H9 (cell line): ENCODE measurements at regions not wholly inside any gene's neighbourhood (a gene's known extent, or its start where the extent isn't known, plus 50 kb on each side); places are given as distances from the start of the nearest gene placed in this dataset.

Experiments used
- DNase-seq: peaks from one replicate; pipeline ENCODE4 v3.0.0-alpha.2; 2017
- H2AFZ ChIP-seq: one replicate; pipeline ENCODE4 v1.6.1; 2013; ENCODE audit warnings: mild to moderate bottlenecking, low read length, control low read depth, moderate library complexity
- H2AK5ac ChIP-seq: 2 replicates; pipeline ENCODE4 v1.6.1; 2013; ENCODE audit warnings: low read length, control low read depth, mixed read lengths; ENCODE audit not compliant: insufficient read length
- H2BK120ac ChIP-seq: one replicate; pipeline ENCODE4 v1.6.1; 2013; ENCODE audit warnings: low read depth, mild to moderate bottlenecking, low read length, control low read depth, inconsistent platforms; ENCODE audit not compliant: poor library complexity, severe bottlenecking
- H2BK12ac ChIP-seq: 2 replicates; pipeline ENCODE4 v1.6.1; 2013; ENCODE audit warnings: low read length, control low read depth, mixed read lengths, low read depth; ENCODE audit not compliant: insufficient read length
- H2BK15ac ChIP-seq: 2 replicates; pipeline ENCODE4 v1.6.1; 2013; ENCODE audit warnings: low read depth, low read length, control low read depth
- H2BK20ac ChIP-seq: one replicate; pipeline ENCODE4 v1.6.1; 2013; ENCODE audit warnings: low read depth, mild to moderate bottlenecking, low read length, control low read depth, inconsistent platforms; ENCODE audit not compliant: poor library complexity, severe bottlenecking
- H2BK5ac ChIP-seq: 2 replicates; pipeline ENCODE4 v1.6.1; 2013; ENCODE audit warnings: low read length, control low read depth, mixed read lengths; ENCODE audit not compliant: insufficient read length
- H3K14ac ChIP-seq: 2 replicates; pipeline ENCODE4 v1.6.1; 2013; ENCODE audit warnings: low read length, control low read depth; ENCODE audit not compliant: insufficient read depth
- H3K18ac ChIP-seq: 2 replicates; pipeline ENCODE4 v1.6.1; 2013; ENCODE audit warnings: low read depth, mild to moderate bottlenecking, mixed read lengths, low read length, control low read depth; ENCODE audit not compliant: insufficient read length
- H3K23ac ChIP-seq: 2 replicates; pipeline ENCODE4 v1.6.1; 2013; ENCODE audit warnings: low read length, control low read depth, mixed read lengths, low read depth; ENCODE audit not compliant: insufficient read length
- H3K23me2 ChIP-seq: 2 replicates; pipeline ENCODE4 v1.6.1; 2013; ENCODE audit warnings: low read depth, mild to moderate bottlenecking, mixed read lengths, low read length, control low read depth; ENCODE audit not compliant: insufficient read length, poor library complexity, severe bottlenecking
- H3K27ac ChIP-seq: 2 replicates; pipeline ENCODE4 v1.5.1; 2013; ENCODE audit warnings: low read length, control low read depth, mixed read lengths, low read depth; ENCODE audit not compliant: insufficient read length
- H3K27me3 ChIP-seq: 2 replicates; pipeline ENCODE4 v1.6.1; 2013; ENCODE audit warnings: low read length, control low read depth, inconsistent platforms; ENCODE audit not compliant: insufficient read depth
- H3K4ac ChIP-seq: 2 replicates; pipeline ENCODE4 v1.6.1; 2013; ENCODE audit warnings: low read depth, mild to moderate bottlenecking, control low read depth, inconsistent platforms, low read length, moderate library complexity
- H3K4me1 ChIP-seq: 2 replicates; pipeline ENCODE4 v1.6.1; 2013; ENCODE audit warnings: low read length, control low read depth, inconsistent platforms; ENCODE audit not compliant: insufficient read depth
- H3K4me2 ChIP-seq: 2 replicates; pipeline ENCODE4 v1.6.1; 2013; ENCODE audit warnings: low read length, control low read depth, mixed read lengths; ENCODE audit not compliant: insufficient read length, insufficient read depth
- H3K56ac ChIP-seq: 2 replicates; pipeline ENCODE4 v1.6.1; 2013; ENCODE audit warnings: low read depth, mild to moderate bottlenecking, mixed read lengths, low read length, control low read depth; ENCODE audit not compliant: insufficient read length
- H3K79me1 ChIP-seq: 2 replicates; pipeline ENCODE4 v1.6.1; 2013; ENCODE audit warnings: low read depth, mild to moderate bottlenecking, moderate library complexity, low read length, control low read depth, inconsistent platforms; ENCODE audit not compliant: insufficient read depth, poor library complexity, severe bottlenecking
- H3K79me2 ChIP-seq: 2 replicates; pipeline ENCODE4 v1.6.1; 2013; ENCODE audit warnings: low read length, control low read depth, inconsistent platforms; ENCODE audit not compliant: insufficient read depth
- H3K9ac ChIP-seq: 2 replicates; pipeline ENCODE4 v1.6.1; 2013; ENCODE audit warnings: low read length, control low read depth, mixed read lengths; ENCODE audit not compliant: insufficient read length; ENCODE audit errors: extremely low read depth
- H3K9me3 ChIP-seq: one replicate; pipeline ENCODE4 v1.6.1; 2013; ENCODE audit warnings: low read depth, low read length, inconsistent platforms; ENCODE audit not compliant: control insufficient read depth
- H3T11ph ChIP-seq: one replicate; pipeline ENCODE4 v1.6.1; 2013; ENCODE audit warnings: mild to moderate bottlenecking, low read length, control low read depth, inconsistent platforms
- H4K20me1 ChIP-seq: one replicate; pipeline ENCODE4 v1.6.1; 2013; ENCODE audit not compliant: control insufficient read depth, insufficient read length, insufficient read depth
- H4K5ac ChIP-seq: 2 replicates; pipeline ENCODE4 v1.6.1; 2013; ENCODE audit warnings: low read depth, mild to moderate bottlenecking, mixed read lengths, low read length, control low read depth; ENCODE audit not compliant: insufficient read length
- H4K8ac ChIP-seq: replicated peaks from 2 replicates; pipeline ENCODE4 v1.6.1; 2013; ENCODE audit warnings: low read length, control low read depth, mixed read lengths, low read depth; ENCODE audit not compliant: insufficient read length
- H4K91ac ChIP-seq: 2 replicates; pipeline ENCODE4 v1.6.1; 2013; ENCODE audit warnings: low read depth, mild to moderate bottlenecking, moderate library complexity, mixed read lengths, low read length, control low read depth; ENCODE audit not compliant: insufficient read length
- H3K27ac Mint-ChIP-seq, 3 experiments: 2 replicates in 2 of 3; 3 replicates in 1 of 3; pipeline ENCODE4 v1.8.0; 2020 to 2021; ENCODE audit warnings: mixed read lengths in 3 of 3, mild to moderate bottlenecking in 1 of 3, moderate library complexity in 1 of 3
- H3K27me3 Mint-ChIP-seq: 2 replicates; pipeline ENCODE4 v1.8.0; 2021; ENCODE audit warnings: low read depth, mild to moderate bottlenecking, moderate library complexity, mixed read lengths
- H3K36me3 Mint-ChIP-seq, 3 experiments: 2 replicates in 2 of 3; 3 replicates in 1 of 3; pipeline ENCODE4 v1.8.0; 2020 to 2021; ENCODE audit warnings: low read depth in 3 of 3, mixed read lengths in 3 of 3; ENCODE audit not compliant: insufficient read depth in 1 of 3
- H3K4me1 Mint-ChIP-seq, 2 experiments: 2 replicates each; pipeline ENCODE4 v1.8.0; 2020; ENCODE audit warnings: mixed read lengths in 2 of 2
- H3K4me3 Mint-ChIP-seq, 2 experiments: 2 replicates in 1 of 2; 3 replicates in 1 of 2; pipeline ENCODE4 v1.8.0; 2020 to 2021; ENCODE audit warnings: mild to moderate bottlenecking in 2 of 2, mixed read lengths in 2 of 2, moderate library complexity in 1 of 2
- H3K9me3 Mint-ChIP-seq, 2 experiments: 2 replicates in 1 of 2; 3 replicates in 1 of 2; pipeline ENCODE4 v1.8.0; 2020; ENCODE audit warnings: mild to moderate bottlenecking in 2 of 2, mixed read lengths in 2 of 2, moderate library complexity in 1 of 2
- CTCF ChIP-seq: fragments of 200-600 bp; sonication (generic); conservative IDR thresholded peaks from 3 replicates; pipeline ENCODE4 v1.8.0; 2021; ENCODE audit warnings: antibody characterized with exemption, mild to moderate bottlenecking
- WGBS: extraction: QIAGEN DNeasy Blood & Tissue Kit; methylation state at CpG from one replicate; pipeline ENCODE4 v1.1.7; 2013; ENCODE audit warnings: missing lambda C conversion rate, low lambda C conversion rate, mixed read lengths; ENCODE audit not compliant: insufficient read length; ENCODE audit errors: extremely low coverage; 5-methylcytosine and 5-hydroxymethylcytosine counted together

GRCh38 chr11:112882494-112883381, 78.5 kb upstream of the NCAM1 start:
- peaks cover 8% of the 10 kb centered on the region; the same call in 1 of the 2 replicates for H3K27me3 Mint-ChIP-seq
- Histone ChIP-seq H4K91ac (no peak overlapping the region), H2BK5ac (no peak overlapping the region), H3K4ac (no peak overlapping the region), H3K23ac (no peak overlapping the region), H3K4me2 (no peak overlapping the region), H3K4me1 (no peaks in the 10 kb centered on the region), H3K14ac (no peak overlapping the region), H3K9ac (no peak overlapping the region), H4K8ac (no peak overlapping the region), H3K79me1 (no peaks in the 10 kb centered on the region), H2AK5ac (no peak overlapping the region), H3K56ac (no peak overlapping the region), H3K79me2 (no peaks in the 10 kb centered on the region), H3K23me2 (no peaks in the 10 kb centered on the region), H3K27me3 (no peaks in the 10 kb centered on the region), H4K20me1 (no peaks in the 10 kb centered on the region), H4K5ac (no peak overlapping the region), H3K9me3 (no peaks in the 10 kb centered on the region), H2BK15ac (no peak overlapping the region), H2AFZ (no peak overlapping the region), H3T11ph (no peak overlapping the region), H3K18ac (no peak overlapping the region), H3K27ac (no peak overlapping the region), H2BK20ac (no peak overlapping the region), H2BK12ac (no peak overlapping the region), H2BK120ac (no peak overlapping the region)
- H3K27ac Mint-ChIP-seq, result no peak overlapping the region
- DNase-seq, result no peak
- no peaks in the 10 kb centered on the region for H3K36me3 Mint-ChIP-seq
- H3K4me3 Mint-ChIP-seq, result no peak overlapping the region
- no peaks in the 10 kb centered on the region for H3K9me3 Mint-ChIP-seq
- WGBS, result no CpG with 5 or more reads among the region's 6 CpGs
- peaks cover 8 to 12% of the 10 kb centered on the region in 2 experiments for H3K4me1 Mint-ChIP-seq
- TF ChIP-seq CTCF, result no peak
